ENCODE measurements at regions not wholly inside any gene's neighbourhood (a gene's known extent, or its start where the extent isn't known, plus 50 kb on each side); places are given as distances from the start of the nearest gene placed in this dataset.

- no peak for DNase-seq (ENCODE audit: low spot score)
Measured at GRCh38 chr11:122234780-122235179, 118.8 kb upstream of the BLID start.

GRCh38 chr11:122234257-122234656, 118.2 kb upstream of the BLID start:
- DNase-seq (ENCODE audit: low spot score): no peak

GRCh38 chr11:122232985-122233384, 117.0 kb upstream of the BLID start:
- no peak for DNase-seq (ENCODE audit: low spot score)

GRCh38 chr11:122230385-122230755, 114.4 kb upstream of the BLID start:
- DNase-seq (ENCODE audit: low spot score): no peak

GRCh38 chr11:122229481-122230384, 113.7 kb upstream of the BLID start:
- no peak for DNase-seq (ENCODE audit: low spot score)

GRCh38 chr11:122229078-122229477, 113.1 kb upstream of the BLID start:
- DNase-seq (ENCODE audit: low spot score): no peak

- no peak for DNase-seq (ENCODE audit: low spot score)
Measured at GRCh38 chr11:122226810-122227379, 110.9 kb upstream of the BLID start.

- no peak for DNase-seq (ENCODE audit: low spot score)
Measured at GRCh38 chr11:122224867-122225266, 108.9 kb upstream of the BLID start.

GRCh38 chr11:122220321-122220720, 104.3 kb upstream of the BLID start:
- DNase-seq (ENCODE audit: low spot score): no peak

GRCh38 chr11:122219791-122220190, 103.8 kb upstream of the BLID start:
- no peak for DNase-seq (ENCODE audit: low spot score)

- peak; percentile 83 for DNase-seq (ENCODE audit: low spot score)
Measured at GRCh38 chr11:122215244-122215992, 99.4 kb upstream of the BLID start.

- no peak for DNase-seq (ENCODE audit: low spot score)
Measured at GRCh38 chr11:122214567-122214966, 98.6 kb upstream of the BLID start.

GRCh38 chr11:122214080-122214479, 98.1 kb upstream of the BLID start:
- no peak for DNase-seq (ENCODE audit: low spot score)

GRCh38 chr11:122213171-122213570, 97.2 kb upstream of the BLID start:
- no peak for DNase-seq (ENCODE audit: low spot score)

- no peak for DNase-seq (ENCODE audit: low spot score)
Measured at GRCh38 chr11:122210367-122210997, 94.5 kb upstream of the BLID start.

- DNase-seq (ENCODE audit: low spot score): peak; percentile 85
Measured at GRCh38 chr11:122209619-122210366, 93.8 kb upstream of the BLID start.

GRCh38 chr11:122207921-122208764, 92.1 kb upstream of the BLID start:
- DNase-seq (ENCODE audit: low spot score): no peak

- DNase-seq (ENCODE audit: low spot score): peak; percentile 60
Measured at GRCh38 chr11:122207505-122207904, 91.5 kb upstream of the BLID start.

- DNase-seq (ENCODE audit: low spot score): no peak
Measured at GRCh38 chr11:122205036-122205435, 89.0 kb upstream of the BLID start.

GRCh38 chr11:122204206-122204605, 88.2 kb upstream of the BLID start:
- DNase-seq (ENCODE audit: low spot score): no peak
